DOHH2 (cell line): ENCODE measurements at regions not wholly inside any gene's neighbourhood (a gene's known extent, or its start where the extent isn't known, plus 50 kb on each side); places are given as distances from the start of the nearest gene placed in this dataset.

Experiments
- H3F3A ChIP-seq: fragments of 200-600 bp; sonication (generic), shearing (Covaris generic); 2 replicates; pipeline ENCODE4 v1.6.0; 2016; ENCODE audit warnings: antibody characterized with exemption, mild to moderate bottlenecking; ENCODE audit not compliant: control insufficient read depth, insufficient read depth
- H3K27ac ChIP-seq: fragments of 200-600 bp; sonication (generic); 2 replicates; pipeline ENCODE4 v1.5.1; 2014; ENCODE audit warnings: low read depth, mild to moderate bottlenecking, low read length, moderate library complexity
- H3K27me3 ChIP-seq: fragments of 200-600 bp; sonication (generic); 2 replicates; pipeline ENCODE4 v1.6.1; 2014; ENCODE audit warnings: mild to moderate bottlenecking, low read length, mixed read lengths; ENCODE audit not compliant: control insufficient read depth
- H3K36me3 ChIP-seq: fragments of 200-600 bp; sonication (generic); 2 replicates; pipeline ENCODE4 v1.6.1; 2014; ENCODE audit warnings: mild to moderate bottlenecking, low read length, moderate library complexity, mixed read lengths; ENCODE audit not compliant: control insufficient read depth
- H3K4me1 ChIP-seq: fragments of 200-600 bp; sonication (generic); 2 replicates; pipeline ENCODE4 v1.6.1; 2014; ENCODE audit warnings: mild to moderate bottlenecking, low read length, mixed read lengths; ENCODE audit not compliant: control insufficient read depth
- H3K4me2 ChIP-seq: fragments of 200-600 bp; sonication (generic); 2 replicates; pipeline ENCODE4 v1.6.0; 2014; ENCODE audit warnings: mild to moderate bottlenecking, low read length, moderate library complexity
- H3K4me3 ChIP-seq: fragments of 200-600 bp; sonication (generic); 2 replicates; pipeline ENCODE4 v1.5.1; 2014; ENCODE audit warnings: mild to moderate bottlenecking, low read length, mixed read lengths
- H3K79me2 ChIP-seq: fragments of 200-600 bp; sonication (generic); 2 replicates; pipeline ENCODE4 v1.6.1; 2014; ENCODE audit warnings: mild to moderate bottlenecking, low read length, mixed read lengths; ENCODE audit not compliant: control insufficient read depth
- H3K9me2 ChIP-seq: fragments of 200-600 bp; sonication (generic); replicated peaks from 2 replicates; pipeline ENCODE4 v1.6.1; 2014; ENCODE audit warnings: mild to moderate bottlenecking, low read length, mixed read lengths; ENCODE audit not compliant: control insufficient read depth
- H3K9me3 ChIP-seq: fragments of 200-600 bp; sonication (generic); 2 replicates; pipeline ENCODE4 v1.6.1; 2014; ENCODE audit warnings: antibody characterized with exemption, low read length, mixed read lengths; ENCODE audit not compliant: control insufficient read depth, insufficient read depth
- H4K20me1 ChIP-seq: fragments of 200-600 bp; sonication (generic); 2 replicates; pipeline ENCODE4 v1.6.0; 2014; ENCODE audit warnings: low read depth, mild to moderate bottlenecking, antibody characterized with exemption, low read length, moderate library complexity; ENCODE audit not compliant: control insufficient read depth, insufficient read depth
- CTCF ChIP-seq: fragments of 200-600 bp; sonication (generic); IDR thresholded peaks from one replicate; pipeline ENCODE4 v1.5.1; 2014; ENCODE audit warnings: antibody characterized with exemption, mild to moderate bottlenecking, low read depth, low read length; ENCODE audit not compliant: poor library complexity, severe bottlenecking
- EZH2phosphoT487 ChIP-seq: fragments of 200-600 bp; sonication (generic); IDR thresholded peaks from 2 replicates; pipeline ENCODE4 v1.6.1; 2017; ENCODE audit warnings: borderline replicate concordance, mild to moderate bottlenecking, antibody characterized with exemption, low read length, moderate library complexity, mixed read lengths

GRCh38 chr3:104269771-104270170, 1096.9 kb upstream of the ALCAM start:
- Histone ChIP-seq H3K27me3 (no peaks in the 10 kb centered on the region), H3K9me2 (no peaks in the 10 kb centered on the region), H3F3A (no peaks in the 10 kb centered on the region), H3K36me3 (no peaks in the 10 kb centered on the region), H3K4me2 (no peak overlapping the region), H3K27ac (no peak overlapping the region), H3K9me3 (no peaks in the 10 kb centered on the region), H3K79me2 (no peaks in the 10 kb centered on the region), H3K4me3 (no peak overlapping the region), H3K4me1 (no peaks in the 10 kb centered on the region), H4K20me1 (no peaks in the 10 kb centered on the region)
- TF ChIP-seq CTCF: no peak
- no peak for TF ChIP-seq EZH2phosphoT487

- Histone ChIP-seq H3K27ac (no peak overlapping the region), H3K4me1 (no peaks in the 10 kb centered on the region)
- TF ChIP-seq EZH2phosphoT487 (no peak), CTCF (peak; percentile 72)
Measured at GRCh38 chr3:104273046-104273649, 1093.6 kb upstream of the ALCAM start.

GRCh38 chr3:104275199-104275598, 1091.5 kb upstream of the ALCAM start:
- no peak overlapping the region for H3K4me2 ChIP-seq
- H4K20me1 ChIP-seq: no peaks in the 10 kb centered on the region
- no peaks in the 10 kb centered on the region for H3K36me3 ChIP-seq
- TF ChIP-seq CTCF (no peak), EZH2phosphoT487 (no peak)
- H3K27me3 ChIP-seq: no peaks in the 10 kb centered on the region
- no peaks in the 10 kb centered on the region for H3K9me2 ChIP-seq
- no peak overlapping the region for H3K27ac ChIP-seq
- no peaks in the 10 kb centered on the region for H3K79me2 ChIP-seq
- H3F3A ChIP-seq: no peaks in the 10 kb centered on the region
- no peaks in the 10 kb centered on the region for H3K4me1 ChIP-seq
- H3K4me3 ChIP-seq: no peak overlapping the region
- peaks cover 4% of the 10 kb centered on the region; the same call in 1 of the 2 replicates for H3K9me3 ChIP-seq

More at GRCh38 chr3:104273046-104273649, 1093.6 kb upstream of the ALCAM start:
- no peaks in the 10 kb centered on the region for H3K36me3 ChIP-seq
- no peaks in the 10 kb centered on the region for H4K20me1 ChIP-seq
- H3K27me3 ChIP-seq: no peaks in the 10 kb centered on the region
- peaks cover 4% of the 10 kb centered on the region; the same call in 1 of the 2 replicates for H3K9me3 ChIP-seq
- no peaks in the 10 kb centered on the region for H3F3A ChIP-seq
- H3K9me2 ChIP-seq: no peaks in the 10 kb centered on the region
- H3K79me2 ChIP-seq: no peaks in the 10 kb centered on the region
- H3K4me3 ChIP-seq: no peak overlapping the region
- no peak overlapping the region for H3K4me2 ChIP-seq
